GM12874 (cell line): ENCODE measurements at regions not wholly inside any gene's neighbourhood (a gene's known extent, or its start where the extent isn't known, plus 50 kb on each side); places are given as distances from the start of the nearest gene placed in this dataset.

Experiments used
- CTCF ChIP-seq: IDR thresholded peaks from 2 replicates; pipeline ENCODE4 v1.5.1; 2011; ENCODE audit warnings: low read depth, mild to moderate bottlenecking, control low read depth, low read length, moderate library complexity; ENCODE audit not compliant: insufficient read depth

DNA sequence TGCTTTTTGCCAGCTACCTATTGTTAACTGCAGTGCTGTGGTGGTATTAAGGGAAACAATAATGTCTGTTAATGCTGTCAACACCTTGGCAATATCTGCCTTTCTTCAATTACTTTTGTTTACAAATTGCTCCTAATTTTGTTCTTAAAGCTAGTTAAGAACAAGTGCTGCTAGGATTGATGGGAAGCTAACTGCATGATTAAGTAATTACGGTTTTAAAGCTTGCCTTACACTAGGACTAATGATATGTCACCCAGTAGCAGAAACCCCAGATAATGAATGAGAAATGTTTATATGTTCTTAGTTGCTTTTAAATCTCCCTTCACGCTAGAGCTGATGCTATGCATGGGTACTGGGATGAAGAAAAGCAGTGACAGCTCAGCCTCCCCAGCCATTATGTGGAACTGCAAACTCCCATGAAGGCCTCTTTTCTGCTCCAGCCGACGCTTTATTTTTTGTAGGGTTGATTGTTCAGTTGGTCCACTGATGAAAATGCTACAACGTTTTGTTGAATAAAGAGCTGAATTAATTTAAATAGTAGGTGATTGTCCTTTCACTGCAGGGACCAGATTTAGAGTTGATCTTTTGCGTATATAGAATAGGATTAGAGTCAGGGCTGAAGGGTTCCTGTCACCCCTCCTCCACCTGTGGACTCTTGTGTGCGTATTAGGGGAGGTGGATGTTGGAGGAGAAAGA is 610.5 kb downstream of the TFAP2B start:
- TF ChIP-seq CTCF: no peak

DNA sequence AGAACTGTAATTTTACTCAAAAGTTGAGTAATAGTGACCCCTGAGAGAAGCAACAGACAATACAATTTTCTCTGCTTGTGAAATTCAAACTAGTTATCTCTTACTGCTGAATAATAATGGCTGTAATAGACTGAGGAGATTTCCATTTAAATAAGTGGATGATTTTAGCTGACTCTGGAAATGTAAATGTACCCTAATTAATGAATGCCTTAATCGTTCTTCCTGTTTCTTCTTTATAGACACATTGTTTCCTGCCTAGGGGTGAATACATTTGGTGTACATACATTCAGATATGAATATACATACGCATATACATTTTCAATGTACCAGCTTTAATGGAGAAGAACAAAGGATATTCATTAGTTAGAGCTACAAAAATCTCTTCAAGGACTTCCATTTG is 611.9 kb downstream of the TFAP2B start:
- no peak for TF ChIP-seq CTCF

DNA sequence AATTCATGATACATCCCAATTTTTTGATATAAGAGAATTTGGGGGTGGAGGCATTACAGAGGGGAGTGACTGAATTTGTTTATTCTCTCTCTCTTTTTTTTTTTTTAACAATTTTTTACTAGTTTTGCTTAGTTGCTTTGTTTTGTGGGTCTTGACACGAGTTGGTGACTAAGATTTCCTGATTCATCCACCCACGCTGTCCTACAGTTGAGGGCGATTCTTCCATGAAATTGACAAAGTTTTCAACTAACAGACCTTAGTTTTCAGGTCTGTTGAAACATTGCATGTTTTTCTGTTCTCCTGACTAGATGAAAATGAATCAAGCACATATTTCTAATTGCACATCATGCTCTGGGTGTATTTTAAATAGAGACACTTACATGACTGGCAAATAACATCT is 613.8 kb downstream of the TFAP2B start:
- TF ChIP-seq CTCF: no peak

- TF ChIP-seq CTCF: no peak
These were observed 631.7 kb downstream of the TFAP2B start for GRCh38 chr6:51450248-51450957.

DNA sequence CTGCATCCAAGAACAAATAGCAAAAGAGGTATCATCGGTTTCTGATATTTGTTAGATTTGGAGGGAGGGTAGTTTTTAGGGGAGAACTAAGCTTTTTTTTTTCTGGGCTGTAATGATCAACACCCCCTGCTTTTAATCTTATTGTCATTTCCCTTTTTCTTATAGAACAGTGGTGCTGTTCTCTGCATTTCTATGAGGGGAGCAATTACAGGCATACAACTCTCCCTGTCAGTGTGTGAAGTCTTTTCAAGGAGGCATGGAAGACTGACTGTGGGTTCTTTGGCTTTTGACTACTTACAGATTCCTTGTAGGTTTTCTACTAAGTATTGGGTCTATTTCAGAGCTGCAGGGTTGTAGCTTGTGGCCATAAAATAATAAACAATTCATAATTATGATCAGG is 632.3 kb downstream of the TFAP2B start:
- TF ChIP-seq CTCF: no peak

- no peak for TF ChIP-seq CTCF
These were observed 631.1 kb downstream of the PKHD1 start for GRCh38 chr6:51456282-51456681.

DNA sequence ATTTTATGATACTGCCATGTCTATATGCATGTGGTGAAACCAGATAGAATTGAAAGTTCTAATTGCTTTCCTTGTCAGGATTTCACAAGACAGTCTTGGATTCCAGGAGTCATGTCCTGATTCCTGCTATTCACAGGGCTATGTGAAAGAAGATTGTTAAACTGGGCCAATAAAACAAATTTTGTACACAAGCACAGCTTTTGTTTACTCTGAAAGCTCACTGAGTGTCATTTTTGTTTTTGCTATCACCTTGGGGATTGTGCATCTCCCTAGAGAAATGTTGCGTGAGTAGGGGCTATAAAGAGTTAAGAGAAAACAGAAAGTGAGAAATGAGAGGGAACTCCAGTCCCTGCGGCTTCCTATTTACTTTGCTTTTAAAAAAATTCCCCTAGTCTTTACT is 627.5 kb downstream of the PKHD1 start:
- TF ChIP-seq CTCF: no peak
